WTC11 (cell line): ENCODE measurements at regions not wholly inside any gene's neighbourhood (a gene's known extent, or its start where the extent isn't known, plus 50 kb on each side); places are given as distances from the start of the nearest gene placed in this dataset.

Source experiments
- ATAC-seq: fragments of 200-7000 bp; cut with Tn5 transposase; 2 replicates; pipeline ENCODE4 v1.10.0; 2021; ENCODE audit warnings: mild to moderate bottlenecking, moderate library complexity
- CTCF ChIA-PET: fragments of 300-600 bp; sonication (Branson Sonifier 250); formaldehyde crosslinking; loops from one replicate; lab custom pipeline; 2021; ENCODE audit warnings: antibody characterized with exemption; lab: Charles Lee
- POLR2A ChIA-PET: fragments of 350-600 bp; sonication (Branson Sonifier 250); formaldehyde crosslinking; loops from one replicate; lab custom pipeline; 2021; ENCODE audit warnings: antibody characterized with exemption; lab: Charles Lee
- DNase-seq: peaks from one replicate; pipeline ENCODE4 v3.0.0; 2021; ENCODE audit warnings: low spot score
- H3K27ac Mint-ChIP-seq: 2 replicates; pipeline ENCODE4 v1.8.0; 2021; ENCODE audit warnings: mixed read lengths
- H3K27me3 Mint-ChIP-seq: 2 replicates; pipeline ENCODE4 v1.8.0; 2021; ENCODE audit warnings: low read depth, mild to moderate bottlenecking, moderate library complexity, mixed read lengths
- H3K36me3 Mint-ChIP-seq: 2 replicates; pipeline ENCODE4 v1.8.0; 2021; ENCODE audit warnings: mixed read lengths
- H3K4me1 Mint-ChIP-seq: 2 replicates; pipeline ENCODE4 v1.8.0; 2022; ENCODE audit warnings: mixed read lengths
- H3K4me3 Mint-ChIP-seq: 2 replicates; pipeline ENCODE4 v1.8.0; 2021; ENCODE audit warnings: mild to moderate bottlenecking, moderate library complexity, mixed read lengths
- H3K9me3 Mint-ChIP-seq: 2 replicates; pipeline ENCODE4 v1.8.0; 2021; ENCODE audit warnings: mixed read lengths
- AR ChIP-seq: fragments of 250-450 bp; sonication (Bioruptor Pico); IDR thresholded peaks from 2 replicates; pipeline ENCODE4 v1.9.0; 2021; ENCODE audit warnings: mild to moderate bottlenecking
- ATF2 ChIP-seq: sonication (generic); formaldehyde crosslinking; IDR thresholded peaks from 2 replicates; pipeline ENCODE4 v1.8.1; 2022; ENCODE audit warnings: low read depth, missing genetic modification reagents, borderline replicate concordance
- CBFB ChIP-seq: sonication (generic); formaldehyde crosslinking; IDR thresholded peaks from 2 replicates; pipeline ENCODE4 v1.8.1; 2022; ENCODE audit warnings: mild to moderate bottlenecking, low read depth, missing genetic modification reagents
- E2F4 ChIP-seq: sonication (generic); formaldehyde crosslinking; IDR thresholded peaks from 2 replicates; pipeline ENCODE4 v1.8.1; 2022; ENCODE audit warnings: low read depth, mild to moderate bottlenecking, moderate library complexity, missing genetic modification reagents, borderline replicate concordance
- E2F5 ChIP-seq: sonication (generic); formaldehyde crosslinking; IDR thresholded peaks from 2 replicates; pipeline ENCODE4 v1.8.1; 2022; ENCODE audit warnings: mild to moderate bottlenecking, moderate library complexity, missing genetic modification reagents
- GTF2I ChIP-seq: fragments of 250-450 bp; sonication (Bioruptor Pico); conservative IDR thresholded peaks from 2 replicates; pipeline ENCODE4 v1.4.0; 2021; ENCODE audit warnings: mild to moderate bottlenecking
- IRF1 ChIP-seq: sonication (generic); formaldehyde crosslinking; IDR thresholded peaks from 2 replicates; pipeline ENCODE4 v1.8.0; 2023; ENCODE audit warnings: missing genetic modification reagents
- MXD4 ChIP-seq: fragments of 250-450 bp; sonication (Bioruptor Pico); IDR thresholded peaks from 2 replicates; pipeline ENCODE4 v1.8.0; 2021; ENCODE audit warnings: mild to moderate bottlenecking, moderate library complexity, borderline replicate concordance
- NFE2L1 ChIP-seq: sonication (generic); formaldehyde crosslinking; IDR thresholded peaks from 2 replicates; pipeline ENCODE4 v1.8.1; 2023; ENCODE audit warnings: missing genetic modification reagents
- NFYB ChIP-seq: sonication (generic); formaldehyde crosslinking; conservative IDR thresholded peaks from 2 replicates; pipeline ENCODE4 v1.8.0; 2022; ENCODE audit warnings: low read depth, missing genetic modification reagents
- OVOL2 ChIP-seq: fragments of 250-450 bp; sonication (Bioruptor Pico); IDR thresholded peaks from 2 replicates; pipeline ENCODE4 v1.9.0; 2021; ENCODE audit warnings: mild to moderate bottlenecking, borderline replicate concordance
- RELA ChIP-seq: sonication (generic); formaldehyde crosslinking; IDR thresholded peaks from 2 replicates; pipeline ENCODE4 v1.8.1; 2022; ENCODE audit warnings: missing genetic modification reagents, mild to moderate bottlenecking, borderline replicate concordance
- RORB ChIP-seq: fragments of 250-450 bp; sonication (Bioruptor Pico); IDR thresholded peaks from 2 replicates; pipeline ENCODE4 v1.9.0; 2021; ENCODE audit warnings: mild to moderate bottlenecking
- SMAD4 ChIP-seq: sonication (generic); formaldehyde crosslinking; IDR thresholded peaks from 2 replicates; pipeline ENCODE4 v1.8.0; 2022; ENCODE audit warnings: mild to moderate bottlenecking, missing genetic modification reagents
- USF1 ChIP-seq: sonication (generic); formaldehyde crosslinking; IDR thresholded peaks from 2 replicates; pipeline ENCODE4 v1.8.0; 2022; ENCODE audit warnings: mild to moderate bottlenecking, missing genetic modification reagents
- ZBTB43 ChIP-seq: sonication (generic); formaldehyde crosslinking; IDR thresholded peaks from 2 replicates; pipeline ENCODE4 v1.8.1; 2023; ENCODE audit warnings: mild to moderate bottlenecking, missing genetic modification reagents
- ZNF317 ChIP-seq: sonication (generic); formaldehyde crosslinking; IDR thresholded peaks from 2 replicates; pipeline ENCODE4 v1.8.1; 2023; ENCODE audit warnings: low read depth, mild to moderate bottlenecking, moderate library complexity, missing genetic modification reagents, borderline replicate concordance
- ZNF423 ChIP-seq: fragments of 250-450 bp; sonication (Bioruptor Pico); IDR thresholded peaks from 2 replicates; pipeline ENCODE4 v2.1.2; 2022; ENCODE audit warnings: mild to moderate bottlenecking, moderate library complexity
- ZNF671 ChIP-seq: fragments of 250-450 bp; sonication (Bioruptor Pico); IDR thresholded peaks from 2 replicates; pipeline ENCODE4 v1.8.0; 2021; ENCODE audit warnings: mild to moderate bottlenecking
- ZSCAN18 ChIP-seq: fragments of 250-450 bp; sonication (Bioruptor Pico); IDR thresholded peaks from 2 replicates; pipeline ENCODE4 v2.1.2; 2022; ENCODE audit warnings: mild to moderate bottlenecking, moderate library complexity

- POLR2A ChIA-PET = no interaction called here
These were observed 103.7 kb upstream of the TAB2 start for GRCh38 chr6:149213829-149214228.

More at GRCh38 chr6:149213829-149214228, 103.7 kb upstream of the TAB2 start:
- no peak for TF ChIP-seq GTF2I
- no peak for TF ChIP-seq ZNF317 (CRISPR knock-in tag)
- TF ChIP-seq CBFB (CRISPR knock-in tag) = no peak
- no peak for TF ChIP-seq ATF2 (CRISPR knock-in tag)
- no peak for TF ChIP-seq ZBTB43 (CRISPR knock-in tag)
- no peak for TF ChIP-seq SMAD4 (CRISPR knock-in tag)
- TF ChIP-seq IRF1 (CRISPR knock-in tag) = no peak
- TF ChIP-seq ZSCAN18 (CRISPR knock-in tag) = no peak
- no peak for TF ChIP-seq ZNF671 (CRISPR knock-in tag)
- no peak for TF ChIP-seq AR (CRISPR knock-in tag)
- TF ChIP-seq RORB (CRISPR knock-in tag) = no peak
- no peak for TF ChIP-seq NFE2L1 (CRISPR knock-in tag)
- no peak for TF ChIP-seq E2F5
- TF ChIP-seq RELA (CRISPR knock-in tag) = no peak
- no peak for TF ChIP-seq NFYB
- TF ChIP-seq E2F4 (CRISPR knock-in tag) = no peak
- no peak for TF ChIP-seq USF1 (CRISPR knock-in tag)
- no peak for TF ChIP-seq MXD4
- no peak for TF ChIP-seq OVOL2
- no peak for TF ChIP-seq ZNF423
- H3K9me3 Mint-ChIP-seq = 0 out of 2 replicates have a peak, but pooled peaks cover 3% of the 10 kb centered on the region
- no peaks in the 10 kb centered on the region for H3K27me3 Mint-ChIP-seq
- peaks cover 10% of the 10 kb centered on the region for H3K4me1 Mint-ChIP-seq
- DNase-seq = no peak
- no peaks in the 10 kb centered on the region for H3K36me3 Mint-ChIP-seq
- no peak for ATAC-seq
- H3K27ac Mint-ChIP-seq = no peak overlapping the region
- no peak overlapping the region for H3K4me3 Mint-ChIP-seq
- CTCF ChIA-PET = no interaction called here
